ENCODE measurements at regions not wholly inside any gene's neighbourhood (a gene's known extent, or its start where the extent isn't known, plus 50 kb on each side); places are given as distances from the start of the nearest gene placed in this dataset.

GRCh38 chr2:118721817-118722551, 125.5 kb downstream of the EN1 start (continued):
- no peak for TF ChIP-seq CEBPZ (IDR thresholded peaks at IDR 0.05; ENCODE audit: borderline replicate concordance, low read depth, low read length)
- no peak for TF ChIP-seq ZNF444 (CRISPR knock-in tag; IDR thresholded peaks at IDR 0.05)
- no peak for TF ChIP-seq SIN3A (IDR thresholded peaks at IDR 0.05; ENCODE audit: borderline replicate concordance in 2 of 2, control insufficient read depth in 1 of 2, low read depth in 2 of 2, low read length in 2 of 2)
- peak; percentile 49 for TF ChIP-seq FOSL1 (tag; conservative IDR thresholded peaks at IDR 0.05)
- TF ChIP-seq MXI1 (IDR thresholded peaks at IDR 0.05; ENCODE audit: low read depth, low read length), result no peak
- TF ChIP-seq NONO (IDR thresholded peaks at IDR 0.05; ENCODE audit: low read depth in 2 of 2, low read length in 1 of 2), result no peak
- no peak for TF ChIP-seq MXD1 (CRISPR knock-in tag; IDR thresholded peaks at IDR 0.05; ENCODE audit: borderline replicate concordance, poor library complexity, severe bottlenecking)
- no peak for TF ChIP-seq GTF3C2 (IDR thresholded peaks at IDR 0.05; ENCODE audit: borderline replicate concordance, extremely low read depth, insufficient read length)
- no peak for TF ChIP-seq ZNF121 (CRISPR knock-in tag; conservative IDR thresholded peaks at IDR 0.05)
- no peak for TF ChIP-seq MLLT1 (IDR thresholded peaks at IDR 0.05)
- TF ChIP-seq EP400 (IDR thresholded peaks at IDR 0.05), result no peak
- TF ChIP-seq FOXP1 (CRISPR knock-in tag; IDR thresholded peaks at IDR 0.05), result no peak
- TF ChIP-seq SUPT5H (IDR thresholded peaks at IDR 0.05), result no peak
- no peak for TF ChIP-seq STAT6 (CRISPR knock-in tag; IDR thresholded peaks at IDR 0.05)
- TF ChIP-seq SRSF7 (optimal IDR thresholded peaks at IDR 0.05; ENCODE audit: low read depth, low read length), result no peak

All from K562 (cell line).